Stimulated activated naive B cell treated with anti-CD40 and anti-IgM and Interleukin-4, amounts not matched to agents 10 μg/mL and 1 μg/mL and 100 μg/mL, for 72 hours (primary cell): ENCODE measurements at regions not wholly inside any gene's neighbourhood (a gene's known extent, or its start where the extent isn't known, plus 50 kb on each side); places are given as distances from the start of the nearest gene placed in this dataset.

Experiments used
- ATAC-seq, 2 donors: fragments of 150-1000 bp; cut with Tn5 transposase; replicated peaks; 2 replicates each; pipeline ENCODE4 v1.10.0; 2021; ENCODE audit warnings: moderate library complexity in 1 of 2
- DNase-seq: peaks from one replicate; pipeline ENCODE4 v3.0.0; 2021
- H3K27ac Mint-ChIP-seq: one replicate; pipeline ENCODE4 v1.8.0; 2022; ENCODE audit warnings: mild to moderate bottlenecking, mixed read lengths
- H3K27me3 Mint-ChIP-seq, 2 donors: one replicate each; pipeline ENCODE4 v1.8.0; 2022; ENCODE audit warnings: mixed read lengths in 2 of 2
- H3K36me3 Mint-ChIP-seq, 2 donors: one replicate each; pipeline ENCODE4 v1.8.0; 2022; ENCODE audit warnings: mixed read lengths in 2 of 2, mild to moderate bottlenecking in 1 of 2
- H3K4me1 Mint-ChIP-seq, 2 donors: one replicate each; pipeline ENCODE4 v1.8.0; 2022; ENCODE audit warnings: mixed read lengths in 2 of 2, mild to moderate bottlenecking in 1 of 2
- H3K4me3 Mint-ChIP-seq, 2 donors: one replicate each; pipeline ENCODE4 v1.8.0; 2022; ENCODE audit warnings: mild to moderate bottlenecking in 2 of 2, mixed read lengths in 2 of 2, moderate library complexity in 1 of 2
- H3K9me3 Mint-ChIP-seq, 2 donors: one replicate each; pipeline ENCODE4 v1.8.0; 2022; ENCODE audit warnings: mixed read lengths in 2 of 2, mild to moderate bottlenecking in 1 of 2

DNA sequence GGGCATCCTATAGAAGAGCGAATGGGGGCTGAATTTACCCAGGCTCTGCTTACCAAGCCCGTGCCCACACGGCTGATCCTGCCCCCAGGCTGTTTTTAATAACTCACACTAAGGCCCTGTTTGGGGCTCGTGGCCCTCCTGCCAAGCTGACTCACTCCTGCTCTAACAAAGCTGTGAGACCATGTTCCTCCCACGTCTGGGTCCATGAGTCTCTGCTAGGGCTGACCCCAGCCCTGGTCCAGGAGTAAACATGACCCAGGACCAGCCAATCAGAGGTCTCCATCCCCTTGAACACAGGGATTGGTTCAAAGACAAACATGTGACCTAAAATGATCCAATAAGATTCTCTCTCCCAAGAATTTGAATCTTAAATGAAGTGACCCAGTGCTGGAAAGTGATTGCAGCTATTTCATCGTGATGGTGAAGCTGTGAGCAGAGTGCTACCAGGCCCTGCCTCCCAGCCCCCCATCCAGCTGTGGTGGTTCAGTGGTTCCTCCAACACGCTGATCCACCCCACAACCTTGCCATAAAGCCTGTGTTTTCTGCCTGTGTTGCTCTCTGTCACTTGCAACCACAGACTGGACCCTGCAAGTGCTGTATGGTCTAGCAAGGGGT is 57.2 kb downstream of the C16orf82 start:
- Mint-ChIP-seq H3K4me1 (no peaks in the 10 kb centered on the region), H3K27ac (no peak overlapping the region), H3K27me3 (peaks cover 15 to 17% of the 10 kb centered on the region in 2 donors), H3K9me3 (peaks cover 9 to 18% of the 10 kb centered on the region in 2 donors), H3K4me3 (no peak overlapping the region), H3K36me3 (peaks cover 0 to 2% of the 10 kb centered on the region in 2 donors)
- DNase-seq (no peak), ATAC-seq (no peak)

GRCh38 chr16:27127308-27127707 is 60.6 kb downstream of the C16orf82 start:
- H3K27ac Mint-ChIP-seq: no peak overlapping the region
- peaks cover 27 to 28% of the 10 kb centered on the region in 2 donors for H3K27me3 Mint-ChIP-seq
- H3K36me3 Mint-ChIP-seq: peaks cover 0 to 15% of the 10 kb centered on the region in 2 donors
- peaks cover 14 to 25% of the 10 kb centered on the region in 2 donors for H3K9me3 Mint-ChIP-seq
- ATAC-seq (no peak), DNase-seq (no peak)
- H3K4me3 Mint-ChIP-seq: no peak overlapping the region
- H3K4me1 Mint-ChIP-seq: no peaks in the 10 kb centered on the region

DNA sequence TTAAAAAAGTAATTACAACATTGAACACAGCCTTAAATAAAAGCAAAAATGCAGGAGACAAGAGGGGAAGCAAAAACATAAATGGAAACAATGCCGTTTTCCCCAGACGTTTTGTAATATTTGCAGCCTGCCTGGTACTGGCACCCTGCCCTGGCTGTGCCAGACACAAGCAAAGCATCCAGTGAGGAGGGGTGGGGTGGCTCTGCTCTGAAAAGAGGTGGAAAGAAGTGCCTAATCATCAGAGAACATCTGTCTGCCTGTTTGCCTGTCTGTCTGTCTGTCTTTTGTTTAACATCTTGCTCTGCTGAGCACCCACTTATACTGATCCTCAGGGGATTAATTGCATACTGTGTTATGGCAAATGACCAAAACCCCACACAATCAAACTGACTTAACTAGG is 62.7 kb downstream of the C16orf82 start:
- H3K4me1 Mint-ChIP-seq: no peaks in the 10 kb centered on the region
- DNase-seq: no peak
- H3K27me3 Mint-ChIP-seq: peaks cover 24 to 33% of the 10 kb centered on the region in 2 donors
- no peak for ATAC-seq
- no peak overlapping the region for H3K4me3 Mint-ChIP-seq
- peaks cover 14 to 28% of the 10 kb centered on the region in 2 donors for H3K9me3 Mint-ChIP-seq
- H3K36me3 Mint-ChIP-seq: peaks cover 0 to 18% of the 10 kb centered on the region in 2 donors
- no peak overlapping the region for H3K27ac Mint-ChIP-seq

DNA sequence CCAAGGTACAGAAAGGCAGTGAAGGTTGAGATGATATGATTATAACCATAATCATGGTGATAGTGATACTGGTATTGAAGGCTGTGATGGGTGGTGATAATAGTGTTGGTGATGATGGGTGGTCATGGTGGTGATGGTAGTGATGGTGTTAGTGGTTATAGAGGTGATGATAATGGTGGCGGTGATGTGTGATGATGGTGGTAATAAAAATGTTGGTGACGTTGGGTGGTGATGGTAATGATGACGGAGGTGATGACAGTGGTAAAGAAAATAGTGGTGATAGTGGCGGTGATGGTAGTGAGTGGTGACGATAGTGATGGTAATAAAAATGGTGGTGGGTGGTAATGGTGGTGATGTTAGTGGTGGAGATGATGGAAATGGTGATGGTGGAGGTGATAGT is 65.1 kb upstream of the KDM8 start:
- H3K9me3 Mint-ChIP-seq: peaks cover 14 to 16% of the 10 kb centered on the region in 2 donors
- peaks cover 9 to 29% of the 10 kb centered on the region in 2 donors for H3K27me3 Mint-ChIP-seq
- peak overlapping the region in 1 of 2 donors; percentile 3 for H3K4me3 Mint-ChIP-seq
- peak overlapping the region; percentile 1 for H3K27ac Mint-ChIP-seq
- H3K4me1 Mint-ChIP-seq: peaks cover 0 to 2% of the 10 kb centered on the region in 2 donors
- H3K36me3 Mint-ChIP-seq: peaks cover 1 to 4% of the 10 kb centered on the region in 2 donors
- no peak for DNase-seq
- ATAC-seq: no peak

DNA sequence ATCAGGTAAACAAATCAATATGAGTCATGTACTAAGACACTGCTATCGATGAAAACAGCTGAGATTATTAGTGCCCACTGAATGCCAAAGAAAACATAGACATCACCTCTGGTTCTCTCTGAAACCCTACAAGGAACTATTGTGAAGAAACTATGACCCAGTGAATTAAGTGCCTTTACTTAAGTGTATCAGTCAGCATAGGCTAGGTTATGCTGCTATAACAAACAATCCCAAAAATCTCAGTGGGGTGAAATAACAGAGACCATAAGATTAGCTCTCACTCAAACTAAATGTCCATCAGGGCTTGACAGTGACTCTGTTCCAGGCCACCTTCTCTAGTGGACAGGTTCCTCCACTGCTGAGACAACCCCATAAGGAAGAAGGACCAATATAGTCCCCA is 57.7 kb upstream of the KDM8 start:
- Mint-ChIP-seq H3K4me3 (no peak overlapping the region), H3K27me3 (peaks cover 14 to 18% of the 10 kb centered on the region in 2 donors), H3K36me3 (no peaks in the 10 kb centered on the region), H3K4me1 (peaks cover 0 to 4% of the 10 kb centered on the region in 2 donors), H3K9me3 (peaks cover 0 to 5% of the 10 kb centered on the region in 2 donors), H3K27ac (no peak overlapping the region)
- ATAC-seq: no peak
- no peak for DNase-seq

DNA sequence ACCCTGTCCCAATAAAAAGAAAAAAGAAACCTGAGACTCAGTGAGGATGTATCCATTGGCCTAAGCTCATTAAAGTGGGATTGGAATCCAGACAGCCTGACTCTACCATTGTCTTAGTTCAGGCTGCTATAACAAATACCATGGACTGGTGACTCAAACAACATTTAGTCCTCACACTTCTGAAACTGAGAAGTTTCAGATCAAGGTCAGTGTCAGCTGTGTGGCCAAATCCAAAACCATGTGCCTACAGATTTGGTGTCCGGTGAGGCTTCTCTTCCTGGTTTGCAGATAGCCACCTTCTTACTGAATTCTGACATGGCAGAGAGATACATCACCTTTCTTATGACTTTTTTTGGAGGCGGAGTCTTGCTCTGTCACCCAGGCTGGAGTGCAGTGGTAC is 53.3 kb upstream of the KDM8 start:
- DNase-seq (peak; percentile 13), ATAC-seq (peak; percentile 66 to 91)
- H3K4me1 Mint-ChIP-seq: peaks cover 6 to 10% of the 10 kb centered on the region in 2 donors
- no peaks in the 10 kb centered on the region for H3K36me3 Mint-ChIP-seq
- H3K9me3 Mint-ChIP-seq: peaks cover 0 to 5% of the 10 kb centered on the region in 2 donors
- no peak overlapping the region for H3K4me3 Mint-ChIP-seq
- H3K27me3 Mint-ChIP-seq: peaks cover 0 to 9% of the 10 kb centered on the region in 2 donors
- H3K27ac Mint-ChIP-seq: peak overlapping the region; percentile 42

GRCh38 chr16:27152121-27152520 is 51.2 kb upstream of the KDM8 start:
- H3K9me3 Mint-ChIP-seq: no peaks in the 10 kb centered on the region
- ATAC-seq (no peak), DNase-seq (no peak)
- H3K27me3 Mint-ChIP-seq: peaks cover 0 to 4% of the 10 kb centered on the region in 2 donors
- H3K4me1 Mint-ChIP-seq: peaks cover 10 to 12% of the 10 kb centered on the region in 2 donors
- H3K4me3 Mint-ChIP-seq: no peak overlapping the region
- no peaks in the 10 kb centered on the region for H3K36me3 Mint-ChIP-seq
- no peak overlapping the region for H3K27ac Mint-ChIP-seq

DNA sequence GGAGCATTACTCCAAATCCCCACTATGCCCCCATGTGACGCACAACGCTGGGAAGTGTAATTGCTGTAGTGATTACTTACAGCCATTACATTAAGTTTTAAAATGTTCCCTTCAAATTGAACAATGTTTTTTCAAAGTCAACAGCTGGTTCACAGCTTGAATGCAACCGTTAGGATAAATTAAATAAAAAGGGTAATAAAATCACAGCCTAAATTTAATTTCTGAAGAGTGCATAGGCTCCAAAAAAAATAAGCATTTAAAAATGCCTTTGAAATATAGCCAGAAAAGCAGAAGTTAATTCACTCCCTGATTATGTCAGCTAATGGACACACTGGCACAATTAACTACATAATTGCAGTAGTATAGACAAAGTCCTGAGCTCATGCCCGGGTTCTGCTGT is 50.5 kb upstream of the KDM8 start:
- H3K27ac Mint-ChIP-seq: no peak overlapping the region
- no peaks in the 10 kb centered on the region for H3K36me3 Mint-ChIP-seq
- ATAC-seq: no peak
- peaks cover 0 to 4% of the 10 kb centered on the region in 2 donors for H3K27me3 Mint-ChIP-seq
- H3K4me1 Mint-ChIP-seq: peaks cover 10 to 12% of the 10 kb centered on the region in 2 donors
- no peak overlapping the region for H3K4me3 Mint-ChIP-seq
- H3K9me3 Mint-ChIP-seq: no peaks in the 10 kb centered on the region
- no peak for DNase-seq
